ENCODE measurements at regions not wholly inside any gene's neighbourhood (a gene's known extent, or its start where the extent isn't known, plus 50 kb on each side); places are given as distances from the start of the nearest gene placed in this dataset.

DNA sequence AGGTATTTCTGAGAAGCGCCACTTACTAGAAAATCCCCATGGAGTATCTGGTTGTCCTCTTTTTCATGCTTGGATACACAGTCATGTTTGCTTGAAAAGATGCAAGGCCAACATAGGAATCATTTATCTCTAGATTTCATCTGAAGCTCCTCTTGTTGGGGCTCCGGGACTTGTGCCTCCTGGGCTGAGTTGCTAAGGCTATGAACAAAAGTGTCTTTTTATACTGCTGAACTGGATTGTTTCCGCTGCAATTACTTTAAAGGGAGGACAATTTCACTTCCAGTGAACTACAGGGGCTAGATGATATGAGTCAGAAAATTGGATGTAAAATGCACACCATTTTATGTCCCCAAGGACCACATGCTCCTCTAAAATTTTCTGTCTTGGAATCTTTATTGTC lies 114.1 kb downstream of the TNFSF13B start:
- ATAC-seq (ENCODE audit: low FRiP score in 2 of 2): no peak
- Histone ChIP-seq H3K4me3 (no peak overlapping the region), H3K27ac (no peak overlapping the region), H3K36me3 (no peaks in the 10 kb centered on the region), H3K27me3 (no peaks in the 10 kb centered on the region), H3K4me1 (no peaks in the 10 kb centered on the region), H3K9me3 (no peaks in the 10 kb centered on the region)
- DNase-seq: no peak
- TF ChIP-seq POLR2AphosphoS5 (IDR thresholded peaks at IDR 0.05): no peak
- no peak for TF ChIP-seq POLR2A (IDR thresholded peaks at IDR 0.05)
- TF ChIP-seq, protein P1, sequence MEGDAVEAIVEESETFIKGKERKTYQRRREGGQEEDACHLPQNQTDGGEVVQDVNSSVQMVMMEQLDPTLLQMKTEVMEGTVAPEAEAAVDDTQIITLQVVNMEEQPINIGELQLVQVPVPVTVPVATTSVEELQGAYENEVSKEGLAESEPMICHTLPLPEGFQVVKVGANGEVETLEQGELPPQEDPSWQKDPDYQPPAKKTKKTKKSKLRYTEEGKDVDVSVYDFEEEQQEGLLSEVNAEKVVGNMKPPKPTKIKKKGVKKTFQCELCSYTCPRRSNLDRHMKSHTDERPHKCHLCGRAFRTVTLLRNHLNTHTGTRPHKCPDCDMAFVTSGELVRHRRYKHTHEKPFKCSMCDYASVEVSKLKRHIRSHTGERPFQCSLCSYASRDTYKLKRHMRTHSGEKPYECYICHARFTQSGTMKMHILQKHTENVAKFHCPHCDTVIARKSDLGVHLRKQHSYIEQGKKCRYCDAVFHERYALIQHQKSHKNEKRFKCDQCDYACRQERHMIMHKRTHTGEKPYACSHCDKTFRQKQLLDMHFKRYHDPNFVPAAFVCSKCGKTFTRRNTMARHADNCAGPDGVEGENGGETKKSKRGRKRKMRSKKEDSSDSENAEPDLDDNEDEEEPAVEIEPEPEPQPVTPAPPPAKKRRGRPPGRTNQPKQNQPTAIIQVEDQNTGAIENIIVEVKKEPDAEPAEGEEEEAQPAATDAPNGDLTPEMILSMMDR (IDR thresholded peaks at IDR 0.05): no peak
- no peak for TF ChIP-seq EP300 (IDR thresholded peaks at IDR 0.05)
- WGBS, 2 donors: 96 to 100% methylated on average over 3 of the region's 3 CpGs

DNA sequence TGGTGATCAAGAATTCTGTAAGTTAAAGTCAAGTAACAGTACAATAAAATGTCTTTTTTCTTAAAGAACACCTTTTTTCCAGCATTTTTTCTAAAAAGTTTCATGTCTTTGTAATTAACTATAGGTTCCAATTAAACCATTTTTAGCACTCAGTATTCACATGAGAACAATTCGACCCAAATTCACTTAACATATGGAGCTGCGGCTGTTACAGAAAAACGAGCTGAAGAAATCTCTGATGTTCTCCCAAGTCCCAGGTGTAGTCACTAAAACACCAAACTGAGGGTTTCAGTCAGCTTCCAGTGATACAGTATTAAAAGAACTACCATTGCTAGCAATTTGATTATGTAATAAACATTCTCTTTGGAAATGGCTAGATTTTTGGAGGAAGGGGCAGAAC lies 117.6 kb downstream of the TNFSF13B start:
- Histone ChIP-seq H3K36me3 (no peaks in the 10 kb centered on the region), H3K27me3 (no peaks in the 10 kb centered on the region), H3K4me1 (no peaks in the 10 kb centered on the region), H3K27ac (no peak overlapping the region), H3K9me3 (no peaks in the 10 kb centered on the region), H3K4me3 (no peak overlapping the region)
- ATAC-seq (ENCODE audit: low FRiP score in 2 of 2) (no peak), DNase-seq (no peak)
- 86 to 88% methylated on average over 3 of the region's 3 CpGs for WGBS, 2 donors
- TF ChIP-seq POLR2AphosphoS5 (IDR thresholded peaks at IDR 0.05): no peak
- no peak for TF ChIP-seq EP300 (IDR thresholded peaks at IDR 0.05)

DNA sequence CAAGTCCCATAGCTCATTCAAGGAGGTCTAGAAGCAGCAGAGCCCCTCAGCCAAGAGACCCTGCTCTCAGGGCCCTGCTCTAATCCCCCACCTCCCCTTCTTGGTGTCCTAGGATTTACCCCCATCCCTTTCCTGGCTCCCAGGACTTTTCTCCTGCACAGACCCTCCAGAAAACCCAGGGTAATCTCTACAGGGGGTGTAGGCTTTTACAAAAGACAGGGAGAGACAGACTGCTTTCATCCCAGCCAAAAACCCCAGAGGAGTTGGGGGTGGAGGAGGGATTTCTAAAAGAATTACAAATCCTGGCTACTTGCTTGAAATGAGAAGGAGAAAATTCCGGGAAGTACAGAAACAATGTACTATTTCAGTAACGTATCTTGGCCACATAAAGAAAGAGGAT lies 133.3 kb downstream of the TNFSF13B start:
- no peak for DNase-seq
- H3K36me3 ChIP-seq: no peaks in the 10 kb centered on the region
- TF ChIP-seq, protein P1 (IDR thresholded peaks at IDR 0.05): no peak
- TF ChIP-seq POLR2AphosphoS5 (IDR thresholded peaks at IDR 0.05): no peak
- TF ChIP-seq POLR2A (IDR thresholded peaks at IDR 0.05): no peak
- no peak for TF ChIP-seq EP300 (IDR thresholded peaks at IDR 0.05)
- H3K27me3 ChIP-seq: no peaks in the 10 kb centered on the region
- no peak overlapping the region for H3K27ac ChIP-seq
- 70 to 74% methylated on average over 2 of the region's 2 CpGs for WGBS, 2 donors
- H3K4me1 ChIP-seq: no peaks in the 10 kb centered on the region
- no peak overlapping the region for H3K4me3 ChIP-seq
- H3K9me3 ChIP-seq: no peaks in the 10 kb centered on the region
- no peak for ATAC-seq (ENCODE audit: low FRiP score in 2 of 2)

DNA sequence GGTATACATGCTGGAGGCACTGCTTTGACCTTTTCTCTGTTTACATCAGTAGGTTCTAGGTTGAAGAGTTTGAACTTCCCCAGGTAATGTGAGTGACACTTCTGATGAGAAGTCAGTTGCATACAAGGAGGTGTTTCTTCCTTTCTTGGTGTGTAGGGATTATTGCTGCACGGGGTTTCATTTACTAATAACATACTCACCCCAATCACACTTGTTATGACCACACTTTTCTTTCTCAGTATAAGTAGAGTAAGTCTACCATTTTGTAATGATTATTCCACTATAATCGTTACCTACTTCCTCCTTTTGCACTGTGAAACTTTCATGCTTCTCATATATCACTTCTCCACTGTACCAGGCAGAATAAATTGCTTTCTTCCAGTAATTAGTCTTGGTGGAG lies 138.0 kb downstream of the TNFSF13B start:
- H3K4me3 ChIP-seq: no peak overlapping the region
- no peaks in the 10 kb centered on the region for H3K4me1 ChIP-seq
- no peak overlapping the region for H3K27ac ChIP-seq
- no peak for DNase-seq
- H3K27me3 ChIP-seq: no peaks in the 10 kb centered on the region
- no peak for ATAC-seq (ENCODE audit: low FRiP score in 2 of 2)
- no peaks in the 10 kb centered on the region for H3K9me3 ChIP-seq
- TF ChIP-seq, protein P1 (IDR thresholded peaks at IDR 0.05): no peak
- TF ChIP-seq POLR2A (IDR thresholded peaks at IDR 0.05) (no peak), POLR2AphosphoS5 (IDR thresholded peaks at IDR 0.05) (no peak), EP300 (IDR thresholded peaks at IDR 0.05) (no peak)
- WGBS, 2 donors: 49 to 50% methylated on average over 2 of the region's 2 CpGs
- no peaks in the 10 kb centered on the region for H3K36me3 ChIP-seq

DNA sequence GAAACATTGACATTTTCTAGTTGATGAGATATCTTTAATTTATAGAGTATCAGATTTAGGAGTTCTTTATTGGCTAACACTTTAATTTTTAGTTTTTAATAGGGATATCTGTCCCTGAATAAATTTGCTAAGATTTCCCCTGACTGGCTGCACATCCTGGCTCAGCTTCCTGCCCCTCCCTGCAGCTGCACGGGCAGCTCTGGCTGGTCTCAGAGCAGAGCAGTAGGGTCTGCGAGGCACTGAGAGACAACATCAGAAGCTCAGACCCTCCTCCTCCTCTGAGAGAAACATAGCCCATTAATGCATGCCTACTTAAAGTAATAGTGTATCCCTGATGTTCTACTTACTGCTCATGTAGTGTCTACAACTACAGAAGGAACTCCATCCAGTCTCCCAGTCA lies 139.2 kb downstream of the TNFSF13B start:
- 11 to 25% methylated on average over 2 of the region's 2 CpGs for WGBS, 2 donors
- no peak for DNase-seq
- Histone ChIP-seq H3K9me3 (no peaks in the 10 kb centered on the region), H3K4me1 (no peaks in the 10 kb centered on the region), H3K27ac (no peak overlapping the region), H3K27me3 (no peaks in the 10 kb centered on the region), H3K4me3 (no peak overlapping the region), H3K36me3 (no peaks in the 10 kb centered on the region)
- TF ChIP-seq, protein P1 (IDR thresholded peaks at IDR 0.05): no peak
- TF ChIP-seq EP300 (IDR thresholded peaks at IDR 0.05) (no peak), POLR2A (IDR thresholded peaks at IDR 0.05) (no peak), POLR2AphosphoS5 (IDR thresholded peaks at IDR 0.05) (no peak)
- no peak for ATAC-seq (ENCODE audit: low FRiP score in 2 of 2)
